ENCODE measurements at regions not wholly inside any gene's neighbourhood (a gene's known extent, or its start where the extent isn't known, plus 50 kb on each side); places are given as distances from the start of the nearest gene placed in this dataset.
"Not testable (repeated sequence)": the region's sequence is repeated elsewhere in the genome, so short reads cannot be mapped to it uniquely, and the experiment has no call there.

DNA sequence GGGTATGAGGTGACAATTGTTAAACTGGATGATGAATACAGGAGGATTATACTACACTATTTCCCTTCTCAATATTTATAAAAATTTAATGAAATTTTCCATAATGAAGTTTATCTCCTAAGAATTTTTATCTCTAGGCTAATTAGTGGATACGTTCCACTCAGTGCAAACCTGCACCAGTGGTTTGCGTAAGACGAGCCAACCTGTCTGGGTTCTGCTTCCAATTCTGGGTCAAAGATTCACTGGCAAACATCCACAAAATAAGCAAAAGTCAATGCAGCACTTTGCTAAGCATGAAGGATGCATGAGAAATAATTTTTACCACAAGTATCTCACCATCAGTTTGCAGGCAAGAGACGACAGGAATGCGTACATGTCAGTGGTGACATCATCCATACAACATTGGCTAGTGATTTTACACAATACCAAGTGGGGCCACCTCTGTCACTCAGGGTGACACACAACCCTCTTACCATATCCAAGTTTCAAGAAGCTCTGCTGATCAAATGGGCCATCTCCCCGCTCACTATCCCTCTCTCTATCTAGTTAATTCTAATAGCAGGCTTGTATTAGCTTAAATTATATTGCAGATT lies 51.7 kb downstream of the FAM50B start:
- no peak for DNase-seq (ENCODE audit: extremely low read depth in 1 of 2, low read depth in 1 of 2)

DNA sequence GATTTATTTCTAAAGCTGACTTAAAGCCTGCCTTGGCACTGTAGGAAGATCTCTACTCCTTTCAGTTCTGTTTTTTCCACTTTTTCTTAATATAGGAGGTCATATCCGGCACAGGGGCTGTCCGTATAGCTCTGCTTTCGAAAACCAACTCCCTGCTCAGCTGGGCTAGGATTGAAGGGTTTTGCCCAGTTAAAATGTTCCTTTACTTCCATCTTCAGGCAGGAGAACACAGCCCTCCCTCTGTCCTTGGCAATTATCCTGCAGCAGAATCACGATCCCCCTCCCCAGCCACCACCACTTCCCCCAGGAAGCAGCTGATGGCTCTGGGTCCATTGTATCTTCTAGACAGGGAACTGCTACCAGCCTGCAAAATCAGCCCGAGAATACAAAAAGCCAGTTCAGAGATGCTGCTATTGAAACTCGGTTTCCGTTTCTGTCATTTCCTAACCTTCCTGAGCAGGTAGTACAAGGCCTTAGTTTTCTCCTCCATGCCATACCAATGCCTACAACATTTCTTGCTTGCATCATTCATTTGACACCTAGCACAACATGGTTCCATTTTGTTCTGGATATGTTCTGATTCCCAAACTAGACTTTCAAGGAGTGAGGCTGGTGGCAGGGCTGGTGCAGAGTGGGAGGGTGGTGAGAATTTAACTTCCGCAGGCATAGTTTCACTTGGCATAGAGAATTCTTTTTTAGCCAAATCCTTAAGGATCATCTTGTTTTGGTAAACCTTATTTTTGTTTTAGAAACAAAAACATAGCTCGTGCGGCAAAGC lies 53.9 kb downstream of the FAM50B start:
- DNase-seq (ENCODE audit: extremely low read depth in 1 of 2, low read depth in 1 of 2), result no peak

DNA sequence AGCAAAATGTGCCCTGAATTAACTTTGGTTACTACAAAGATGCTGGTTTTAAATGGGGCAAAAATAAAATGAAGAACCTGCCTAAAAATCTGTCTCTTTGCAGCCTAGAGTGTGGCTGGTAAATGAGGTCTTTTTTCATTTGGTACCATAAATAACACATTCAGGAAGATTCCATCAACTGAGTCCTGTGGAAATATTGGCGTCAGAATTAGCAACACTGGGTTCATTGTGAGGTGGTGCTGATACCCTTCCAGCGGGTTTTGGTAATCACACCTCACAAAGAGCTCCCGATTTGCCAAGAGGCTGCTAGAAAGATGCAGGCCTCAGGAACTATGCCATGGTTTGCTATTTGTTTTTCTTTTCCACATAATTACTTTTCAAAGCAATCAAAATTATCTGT lies 55.3 kb downstream of the FAM50B start:
- no peak for DNase-seq (ENCODE audit: extremely low read depth in 1 of 2, low read depth in 1 of 2)

- DNase-seq (ENCODE audit: extremely low read depth in 1 of 2, low read depth in 1 of 2), result no peak
Observed at GRCh38 chr6:3905945-3906845, 57.0 kb downstream of the FAM50B start.

- no peak for DNase-seq (ENCODE audit: extremely low read depth in 1 of 2, low read depth in 1 of 2)
Observed at GRCh38 chr6:3906846-3907151, 57.6 kb downstream of the FAM50B start.

GRCh38 chr6:3908223-3908622 lies 59.0 kb downstream of the FAM50B start:
- DNase-seq (ENCODE audit: extremely low read depth in 1 of 2, low read depth in 1 of 2), result no peak

GRCh38 chr6:3908961-3909360 lies 59.8 kb downstream of the FAM50B start:
- DNase-seq (ENCODE audit: extremely low read depth in 1 of 2, low read depth in 1 of 2), result no peak

GRCh38 chr6:3910106-3910663 lies 61.0 kb downstream of the FAM50B start:
- DNase-seq (ENCODE audit: extremely low read depth in 1 of 2, low read depth in 1 of 2), result no peak

DNA sequence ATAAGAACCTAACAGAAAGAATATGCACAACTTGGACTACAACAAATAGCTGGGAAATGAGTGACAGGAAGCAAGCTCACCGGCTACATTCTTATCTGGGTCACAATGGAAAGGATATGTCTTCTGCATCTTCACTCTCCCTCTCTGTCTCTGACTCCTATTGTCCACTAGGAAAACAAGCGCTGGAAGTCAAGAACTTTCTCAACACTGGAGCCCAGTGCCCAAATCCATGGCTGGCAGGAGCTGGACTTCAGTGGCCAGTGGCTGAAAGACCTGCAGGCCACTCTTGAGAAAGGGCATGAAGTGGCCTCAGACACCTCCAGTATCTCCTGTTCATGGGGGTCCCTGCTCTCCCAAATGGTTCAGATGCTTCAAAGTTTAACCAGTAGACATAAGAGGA lies 62.0 kb downstream of the FAM50B start:
- DNase-seq (ENCODE audit: extremely low read depth in 1 of 2, low read depth in 1 of 2), result no peak

GRCh38 chr6:3911614-3912336 lies 62.6 kb downstream of the FAM50B start:
- no peak for DNase-seq (ENCODE audit: extremely low read depth in 1 of 2, low read depth in 1 of 2)

DNA sequence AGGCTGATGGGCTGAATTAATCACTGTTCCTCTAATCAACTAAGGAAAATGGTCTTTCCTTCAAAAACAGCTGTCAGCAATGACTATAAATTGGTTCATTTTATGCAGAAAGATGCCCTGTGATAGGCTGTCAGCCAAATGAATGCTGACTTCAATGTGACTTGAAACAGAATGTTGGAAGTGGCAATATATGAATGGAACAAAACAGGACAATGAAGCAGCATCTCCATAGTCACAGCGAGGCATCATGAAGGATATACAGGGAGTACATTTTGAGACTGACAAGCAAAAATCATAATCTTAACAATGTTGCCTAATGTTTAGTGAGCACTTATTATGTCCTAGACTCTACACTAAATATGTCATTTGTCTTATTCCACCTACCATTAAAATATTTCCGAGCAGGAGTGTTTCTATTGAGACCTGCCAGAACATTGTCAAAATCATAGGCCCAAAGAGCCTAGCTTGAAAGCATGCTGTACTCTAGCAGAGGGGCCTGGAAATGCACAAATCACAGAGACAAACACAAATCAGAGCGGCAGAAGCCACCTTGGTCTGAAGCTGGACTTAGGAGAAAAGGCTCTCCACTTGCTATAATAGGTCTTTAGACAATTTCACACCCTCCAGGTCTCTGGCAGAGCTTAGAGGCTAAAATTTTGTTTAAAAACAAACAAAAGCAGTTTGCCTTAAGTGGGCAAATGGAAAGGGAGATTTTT lies 63.3 kb downstream of the FAM50B start:
- no peak for DNase-seq (ENCODE audit: extremely low read depth in 1 of 2, low read depth in 1 of 2)

GRCh38 chr6:3913077-3913957 lies 64.1 kb downstream of the FAM50B start:
- DNase-seq (ENCODE audit: extremely low read depth in 1 of 2, low read depth in 1 of 2), result no peak

- DNase-seq (ENCODE audit: extremely low read depth in 1 of 2, low read depth in 1 of 2), result no peak
Observed at GRCh38 chr6:3913958-3914337, 64.8 kb downstream of the FAM50B start.

DNA sequence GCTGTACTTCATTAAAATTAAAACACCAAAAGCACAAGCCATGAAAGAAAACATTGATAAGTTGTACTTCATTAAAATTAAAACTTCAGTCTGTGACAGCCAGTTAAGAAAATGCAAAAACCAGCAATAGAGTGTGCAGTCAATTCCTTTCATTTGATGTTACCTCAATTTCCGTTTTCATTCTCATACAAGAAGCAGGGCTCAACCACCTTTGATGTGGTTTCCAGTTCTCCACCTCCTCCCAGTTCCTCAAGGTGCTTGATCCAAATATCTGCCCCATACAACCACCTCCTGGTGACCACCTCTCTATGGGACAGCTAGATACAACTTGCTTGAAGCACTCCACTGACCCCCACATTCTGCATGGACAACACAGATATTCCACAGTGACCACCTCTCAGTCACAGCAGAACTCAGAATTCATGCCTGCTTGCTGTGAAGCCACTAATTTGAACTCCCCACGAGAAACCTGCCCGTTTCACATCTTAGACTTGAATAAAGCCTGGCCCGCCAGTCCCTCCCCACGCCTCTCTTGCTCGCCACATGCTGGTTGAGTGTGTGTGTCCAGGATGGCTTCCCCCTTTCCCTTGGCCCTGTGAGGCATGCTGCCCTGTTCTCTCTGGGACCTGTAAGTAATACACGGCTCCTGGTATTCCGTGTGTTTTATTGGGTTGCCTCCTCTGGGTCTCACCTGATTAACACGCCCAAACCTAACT lies 66.1 kb downstream of the FAM50B start:
- DNase-seq (ENCODE audit: extremely low read depth in 1 of 2, low read depth in 1 of 2), result no peak

GRCh38 chr6:3916211-3916610 lies 67.0 kb downstream of the FAM50B start:
- no peak for DNase-seq (ENCODE audit: extremely low read depth in 1 of 2, low read depth in 1 of 2)

DNA sequence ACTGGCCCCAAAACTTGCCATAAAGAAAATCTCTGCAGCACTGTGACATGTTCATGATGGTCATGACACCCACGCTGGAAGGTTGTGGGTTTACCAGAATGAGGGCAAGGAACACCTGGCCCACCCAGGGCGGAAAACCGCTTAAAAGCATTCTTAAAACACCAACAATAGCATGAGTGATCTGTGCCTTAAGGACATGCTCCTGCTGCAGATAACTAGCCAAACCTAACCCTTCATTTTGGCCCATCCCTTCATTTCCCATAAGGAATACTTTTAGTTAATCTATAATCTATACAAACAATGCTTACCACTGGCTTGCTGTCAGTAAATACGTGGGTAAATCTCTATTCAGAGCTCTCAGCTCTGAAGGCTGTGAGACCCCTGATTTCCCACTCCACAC lies 67.6 kb downstream of the FAM50B start:
- not testable (repeated sequence) for DNase-seq (ENCODE audit: extremely low read depth in 1 of 2, low read depth in 1 of 2)

- DNase-seq (ENCODE audit: extremely low read depth in 1 of 2, low read depth in 1 of 2), result no peak
Observed at GRCh38 chr6:3918469-3918868, 69.3 kb downstream of the FAM50B start.

DNA sequence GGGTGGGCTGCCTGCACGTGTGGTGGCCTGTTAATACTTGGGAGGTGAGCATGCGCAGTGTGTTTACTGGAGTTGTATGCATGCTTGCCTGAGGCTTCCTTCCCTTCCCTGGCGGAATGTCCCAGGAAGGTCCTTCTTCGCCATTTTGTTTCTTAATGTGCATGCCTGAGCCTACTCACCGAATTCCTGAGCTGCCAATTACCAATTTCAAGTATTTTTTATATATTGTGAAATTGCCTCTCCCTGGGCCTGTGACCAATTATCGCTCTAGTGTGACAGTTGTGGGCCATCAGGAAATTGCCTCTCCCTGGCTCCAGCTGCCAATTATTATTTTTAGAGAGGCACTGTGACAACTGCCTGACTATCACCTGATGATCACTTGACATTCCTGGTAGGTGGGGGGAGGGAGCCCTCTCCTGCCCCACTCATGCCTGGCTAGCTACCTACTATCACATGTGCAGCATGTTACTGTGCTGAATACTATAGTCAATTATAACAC lies 70.0 kb downstream of the FAM50B start:
- no peak for DNase-seq (ENCODE audit: extremely low read depth in 1 of 2, low read depth in 1 of 2)

DNA sequence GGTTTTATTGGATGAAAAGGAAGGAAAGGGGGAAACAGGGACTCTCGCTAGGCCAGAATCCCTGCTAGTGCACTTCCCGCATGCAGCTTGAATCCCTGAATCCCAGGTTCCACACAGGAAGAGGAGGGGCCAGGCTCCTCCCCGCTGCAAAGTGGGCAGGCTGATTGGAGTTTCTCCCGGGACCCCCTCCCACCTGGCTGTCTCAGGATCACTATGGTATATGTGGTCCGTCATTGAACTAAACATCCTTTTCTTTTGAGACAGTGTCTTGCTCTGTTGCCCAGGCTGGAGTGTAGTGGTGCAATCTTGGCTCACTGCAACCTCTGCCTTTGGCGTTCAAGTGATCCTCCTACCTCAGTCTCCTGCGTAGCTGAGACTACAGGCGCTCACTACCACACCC lies 70.7 kb downstream of the FAM50B start:
- DNase-seq (ENCODE audit: extremely low read depth in 1 of 2, low read depth in 1 of 2), result no peak
